Body of pancreas (tissue), 4 donors: ENCODE measurements at regions not wholly inside any gene's neighbourhood (a gene's known extent, or its start where the extent isn't known, plus 50 kb on each side); places are given as distances from the start of the nearest gene placed in this dataset.

Experiments used
- ATAC-seq: fragments of 150-250 bp; one replicate; pipeline ENCODE4 v1.9.1; 2016
- DNase-seq, 4 donors: peaks; one replicate each; pipeline ENCODE4 v3.0.0-alpha.2; 2019
- H3K27ac ChIP-seq, 4 donors: fragments of 200-600 bp; sonication (generic); 1 replicate in 3 of 4; 2 replicates in 1 of 4; pipeline versions ENCODE4 v1.5.1 to v1.6.1; 2016 to 2019; ENCODE audit warnings: mild to moderate bottlenecking in 1 of 4, mixed read lengths in 1 of 4, moderate library complexity in 1 of 4
- H3K27me3 ChIP-seq, 2 donors: fragments of 200-600 bp; sonication (generic); one replicate each; pipeline ENCODE4 v1.6.0; 2016; ENCODE audit warnings: mild to moderate bottlenecking in 1 of 2
- H3K36me3 ChIP-seq, 2 donors: fragments of 200-600 bp; sonication (generic); replicated peaks in 1 of 2; 2 replicates each; pipeline ENCODE4 v1.5.1; 2016; ENCODE audit warnings: low read depth in 2 of 2; ENCODE audit not compliant: insufficient read depth in 1 of 2
- H3K4me1 ChIP-seq: fragments of 200-600 bp; sonication (generic); one replicate; pipeline ENCODE4 v1.6.0; 2016
- H3K4me3 ChIP-seq, 2 donors: fragments of 200-600 bp; sonication (generic); 1 replicate in 1 of 2; 2 replicates in 1 of 2; pipeline ENCODE4 v1.5.1; 2016 to 2019
- H3K9me3 ChIP-seq, 3 donors: fragments of 200-600 bp; sonication (generic); 1 replicate in 2 of 3; 2 replicates in 1 of 3; pipeline ENCODE4 v1.5.1; 2016
- POLR2A ChIP-seq, 3 donors: fragments of 450-650 bp; IDR thresholded peaks; one replicate each; pipeline ENCODE4 v1.6.1; 2016; ENCODE audit warnings: antibody characterized with exemption in 3 of 3, mild to moderate bottlenecking in 2 of 3
- WGBS, 2 donors: methylation state at CpG; one replicate each; pipeline ENCODE4 v1.1.5; 2017; 5-methylcytosine and 5-hydroxymethylcytosine counted together
- intact Hi-C: fragments of 100-400 bp; cut with DNase I; formaldehyde crosslinking; loops from one replicate; pipeline ENCODE4 v1.15.1; 2023
- TF ChIP-seq, protein P1 (sequence below), 7 experiments: fragments of 450-650 bp in 4 of 7; fragments of 200-600 bp in 3 of 7; sonication (generic) in 3 of 7; IDR thresholded peaks; one replicate each; pipeline ENCODE4 v1.5.1; 2016 to 2019; ENCODE audit warnings: antibody characterized with exemption in 7 of 7

DNA sequence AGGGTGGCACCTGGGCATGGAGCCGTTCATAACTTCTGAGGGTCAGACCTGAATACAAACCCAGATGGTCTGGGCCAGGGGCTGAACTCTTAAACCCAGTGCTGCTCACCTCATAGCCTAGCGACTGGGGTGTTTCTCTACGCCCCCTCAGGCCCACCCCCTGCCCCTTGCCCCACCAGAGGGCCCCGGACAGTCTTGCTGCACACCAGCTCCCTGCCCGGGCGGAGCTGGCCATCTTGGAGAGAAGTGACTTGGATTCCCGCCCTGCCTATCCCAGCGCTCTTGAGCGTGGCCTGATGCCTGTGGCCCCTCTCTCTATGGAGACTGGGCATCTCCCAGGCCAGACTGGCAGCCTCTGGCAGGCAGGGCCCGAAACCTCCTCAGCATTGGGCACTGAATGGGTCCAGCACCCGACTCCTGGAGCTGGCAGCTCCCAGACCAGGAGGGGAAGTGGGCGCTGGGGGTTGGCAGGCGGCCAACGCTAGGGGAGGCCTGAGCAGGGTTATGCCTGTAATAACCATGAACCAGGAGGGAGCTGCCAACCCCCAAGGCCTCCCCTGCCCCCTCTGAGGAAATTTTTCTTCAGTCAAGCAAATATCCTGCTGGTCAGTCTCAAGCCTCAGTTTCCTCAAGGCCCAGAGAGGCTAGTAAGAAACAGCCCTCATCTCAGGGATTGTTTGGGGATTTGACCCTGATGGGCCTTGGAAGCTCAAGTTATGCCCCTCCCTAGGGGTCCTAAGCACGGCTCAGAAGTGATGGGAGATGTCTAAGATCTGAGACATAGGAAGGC, 169.5 kb downstream of the VEGFA start:
- DNase-seq = peak in 1 of 4 donors; percentile 19
- no peak overlapping the region for H3K27ac ChIP-seq
- no peaks in the 10 kb centered on the region for H3K36me3 ChIP-seq
- no peaks in the 10 kb centered on the region for H3K9me3 ChIP-seq
- intact Hi-C loops = no loop called here
- WGBS, 2 donors = 70 to 74% methylated on average over 9 to 14 of the region's 15 CpGs
- TF ChIP-seq POLR2A (IDR thresholded peaks at IDR 0.05) = no peak
- TF ChIP-seq, protein P1, sequence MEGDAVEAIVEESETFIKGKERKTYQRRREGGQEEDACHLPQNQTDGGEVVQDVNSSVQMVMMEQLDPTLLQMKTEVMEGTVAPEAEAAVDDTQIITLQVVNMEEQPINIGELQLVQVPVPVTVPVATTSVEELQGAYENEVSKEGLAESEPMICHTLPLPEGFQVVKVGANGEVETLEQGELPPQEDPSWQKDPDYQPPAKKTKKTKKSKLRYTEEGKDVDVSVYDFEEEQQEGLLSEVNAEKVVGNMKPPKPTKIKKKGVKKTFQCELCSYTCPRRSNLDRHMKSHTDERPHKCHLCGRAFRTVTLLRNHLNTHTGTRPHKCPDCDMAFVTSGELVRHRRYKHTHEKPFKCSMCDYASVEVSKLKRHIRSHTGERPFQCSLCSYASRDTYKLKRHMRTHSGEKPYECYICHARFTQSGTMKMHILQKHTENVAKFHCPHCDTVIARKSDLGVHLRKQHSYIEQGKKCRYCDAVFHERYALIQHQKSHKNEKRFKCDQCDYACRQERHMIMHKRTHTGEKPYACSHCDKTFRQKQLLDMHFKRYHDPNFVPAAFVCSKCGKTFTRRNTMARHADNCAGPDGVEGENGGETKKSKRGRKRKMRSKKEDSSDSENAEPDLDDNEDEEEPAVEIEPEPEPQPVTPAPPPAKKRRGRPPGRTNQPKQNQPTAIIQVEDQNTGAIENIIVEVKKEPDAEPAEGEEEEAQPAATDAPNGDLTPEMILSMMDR (IDR thresholded peaks at IDR 0.05) = no peak
- H3K4me3 ChIP-seq = no peak overlapping the region
- H3K27me3 ChIP-seq = no peaks in the 10 kb centered on the region
- peaks cover 7% of the 10 kb centered on the region for H3K4me1 ChIP-seq
- ATAC-seq = no peak

GRCh38 chr6:43938178-43939105, 168.4 kb downstream of the VEGFA start:
- Histone ChIP-seq H3K27ac (no peak overlapping the region), H3K9me3 (no peaks in the 10 kb centered on the region), H3K27me3 (no peaks in the 10 kb centered on the region), H3K4me1 (peaks cover 7% of the 10 kb centered on the region), H3K4me3 (no peak overlapping the region), H3K36me3 (no peaks in the 10 kb centered on the region)
- TF ChIP-seq, protein P1 (IDR thresholded peaks at IDR 0.05) = no peak
- no peak for TF ChIP-seq POLR2A (IDR thresholded peaks at IDR 0.05)
- peak in 1 of 4 donors; percentile 5 for DNase-seq
- no peak for ATAC-seq
- intact Hi-C loops = no loop called here
- WGBS, 2 donors = 87 to 92% methylated on average over 18 of the region's 18 CpGs

GRCh38 chr6:43937236-43938177, 167.5 kb downstream of the VEGFA start:
- Histone ChIP-seq H3K9me3 (no peaks in the 10 kb centered on the region), H3K27me3 (no peaks in the 10 kb centered on the region), H3K27ac (no peak overlapping the region), H3K4me1 (peaks cover 7% of the 10 kb centered on the region), H3K4me3 (no peak overlapping the region), H3K36me3 (no peaks in the 10 kb centered on the region)
- intact Hi-C loops = no loop called here
- TF ChIP-seq POLR2A (IDR thresholded peaks at IDR 0.05) = no peak
- TF ChIP-seq, protein P1 (IDR thresholded peaks at IDR 0.05) = no peak
- 55 to 67% methylated on average over 6 to 7 of the region's 7 CpGs for WGBS, 2 donors
- DNase-seq (peak in 1 of 4 donors; percentile 8), ATAC-seq (no peak)

DNA sequence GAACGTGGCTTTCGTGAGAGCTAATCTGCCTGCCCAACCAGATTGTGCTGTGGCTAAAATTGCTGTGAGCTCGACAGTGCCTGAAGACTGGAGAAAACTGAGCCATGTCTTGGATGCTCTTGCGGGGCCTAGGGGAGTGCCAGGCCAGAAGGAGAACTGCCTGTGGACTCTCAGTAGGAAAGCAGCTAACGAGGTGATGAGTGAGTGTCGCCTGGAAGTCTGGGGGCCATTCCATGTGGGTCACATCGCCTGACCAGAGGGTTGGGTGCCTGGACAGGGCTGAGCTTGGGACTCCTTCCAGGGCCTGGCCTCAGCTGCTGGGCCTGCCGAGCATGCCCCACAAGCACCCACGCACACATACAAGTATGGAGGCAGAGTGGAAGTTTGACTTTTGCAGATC, 166.5 kb downstream of the VEGFA start:
- Histone ChIP-seq H3K36me3 (no peaks in the 10 kb centered on the region), H3K27ac (no peak overlapping the region), H3K9me3 (no peaks in the 10 kb centered on the region), H3K4me3 (no peak overlapping the region), H3K4me1 (peaks cover 7% of the 10 kb centered on the region), H3K27me3 (no peaks in the 10 kb centered on the region)
- 77 to 83% methylated on average over 9 of the region's 9 CpGs for WGBS, 2 donors
- intact Hi-C loops = no loop called here
- DNase-seq (peak in 1 of 4 donors; percentile 5), ATAC-seq (no peak)
- no peak for TF ChIP-seq POLR2A (IDR thresholded peaks at IDR 0.05)
- TF ChIP-seq, protein P1 (IDR thresholded peaks at IDR 0.05) = no peak
